Colonic mucosa (tissue), 4 donors: ENCODE measurements at regions not wholly inside any gene's neighbourhood (a gene's known extent, or its start where the extent isn't known, plus 50 kb on each side); places are given as distances from the start of the nearest gene placed in this dataset.

Experiments used
- DNase-seq: peaks from one replicate; pipeline ENCODE4 v3.0.0-alpha.2; 2020
- H3K27ac ChIP-seq: fragments of 200-600 bp; one replicate; pipeline ENCODE4 v1.8.0; 2021
- H3K27me3 ChIP-seq: fragments of 200-600 bp; one replicate; pipeline ENCODE4 v1.8.0; 2021
- H3K36me3 ChIP-seq: fragments of 200-600 bp; one replicate; pipeline ENCODE4 v1.8.0; 2021
- H3K4me1 ChIP-seq: fragments of 200-600 bp; one replicate; pipeline ENCODE4 v1.8.0; 2021; ENCODE audit warnings: mild to moderate bottlenecking
- H3K4me3 ChIP-seq: fragments of 200-600 bp; one replicate; pipeline ENCODE4 v1.8.0; 2021
- H3K9ac ChIP-seq, 2 donors: one replicate each; pipeline ENCODE4 v1.7.0; 2013; ENCODE audit warnings: control low read depth in 2 of 2, low read depth in 2 of 2, low read length in 2 of 2
- H3K9me3 ChIP-seq: fragments of 200-600 bp; one replicate; pipeline ENCODE4 v1.8.0; 2021
- CTCF ChIP-seq: fragments of 200-600 bp; IDR thresholded peaks from one replicate; pipeline ENCODE4 v1.8.0; 2022; ENCODE audit warnings: antibody characterized with exemption, mild to moderate bottlenecking
- intact Hi-C: fragments of 100-400 bp; cut with DNase I; formaldehyde crosslinking; loops from one replicate; pipeline ENCODE4 v1.14.1; 2022
- donor health status: healthy.
- donor health status: DM: no; HTN: no; CAD: no.
- donor health status: DM: no; HTN: no; CAD: no.

- intact Hi-C loops: no loop called here
- H3K27ac ChIP-seq: no peak overlapping the region
- H3K36me3 ChIP-seq: no peaks in the 10 kb centered on the region
- no peaks in the 10 kb centered on the region for H3K27me3 ChIP-seq
- TF ChIP-seq CTCF: no peak
- no peaks in the 10 kb centered on the region for H3K9me3 ChIP-seq
- H3K4me1 ChIP-seq: no peaks in the 10 kb centered on the region
- DNase-seq: no peak
- H3K4me3 ChIP-seq: no peak overlapping the region
- no peak overlapping the region for H3K9ac ChIP-seq
These were observed 118.6 kb upstream of the TAPT1 start for GRCh38 chr4:16344853-16345252.

GRCh38 chr4:16337936-16338335, 111.7 kb upstream of the TAPT1 start:
- H3K27me3 ChIP-seq: no peaks in the 10 kb centered on the region
- no peak overlapping the region for H3K4me3 ChIP-seq
- H3K36me3 ChIP-seq: no peaks in the 10 kb centered on the region
- no peaks in the 10 kb centered on the region for H3K4me1 ChIP-seq
- TF ChIP-seq CTCF: no peak
- no peaks in the 10 kb centered on the region for H3K9me3 ChIP-seq
- intact Hi-C loops: no loop called here
- H3K9ac ChIP-seq: no peak overlapping the region
- H3K27ac ChIP-seq: no peak overlapping the region
- DNase-seq: no peak

- no peak for TF ChIP-seq CTCF
- Histone ChIP-seq H3K4me3 (no peak overlapping the region), H3K27me3 (no peaks in the 10 kb centered on the region), H3K4me1 (no peaks in the 10 kb centered on the region), H3K36me3 (no peaks in the 10 kb centered on the region), H3K27ac (no peak overlapping the region), H3K9me3 (no peaks in the 10 kb centered on the region), H3K9ac (no peak overlapping the region)
- intact Hi-C loops: no loop called here
- no peak for DNase-seq
These were observed 108.3 kb upstream of the TAPT1 start for GRCh38 chr4:16334601-16335000.

- no peak overlapping the region for H3K4me3 ChIP-seq
- no peaks in the 10 kb centered on the region for H3K36me3 ChIP-seq
- H3K27me3 ChIP-seq: no peaks in the 10 kb centered on the region
- no peak overlapping the region for H3K9ac ChIP-seq
- DNase-seq: no peak
- TF ChIP-seq CTCF: no peak
- H3K4me1 ChIP-seq: no peaks in the 10 kb centered on the region
- H3K27ac ChIP-seq: no peak overlapping the region
- no peaks in the 10 kb centered on the region for H3K9me3 ChIP-seq
- intact Hi-C loops: no loop called here
These were observed 103.5 kb upstream of the TAPT1 start for GRCh38 chr4:16329797-16330134.

GRCh38 chr4:16329125-16329796, 103.0 kb upstream of the TAPT1 start:
- intact Hi-C loops: no loop called here
- no peak for TF ChIP-seq CTCF
- Histone ChIP-seq H3K36me3 (no peaks in the 10 kb centered on the region), H3K4me3 (no peak overlapping the region), H3K27me3 (no peaks in the 10 kb centered on the region), H3K9ac (no peak overlapping the region), H3K9me3 (no peaks in the 10 kb centered on the region), H3K4me1 (no peaks in the 10 kb centered on the region), H3K27ac (no peak overlapping the region)
- no peak for DNase-seq

- no peaks in the 10 kb centered on the region for H3K36me3 ChIP-seq
- intact Hi-C loops: no loop called here
These were observed 95.9 kb upstream of the TAPT1 start for GRCh38 chr4:16322183-16322582.

More at GRCh38 chr4:16322183-16322582, 95.9 kb upstream of the TAPT1 start:
- H3K27ac ChIP-seq: no peak overlapping the region
- H3K4me3 ChIP-seq: no peak overlapping the region
- TF ChIP-seq CTCF: no peak
- H3K9me3 ChIP-seq: no peaks in the 10 kb centered on the region
- no peak for DNase-seq
- H3K27me3 ChIP-seq: no peaks in the 10 kb centered on the region
- no peak overlapping the region for H3K9ac ChIP-seq
- no peaks in the 10 kb centered on the region for H3K4me1 ChIP-seq
